ENCODE measurements at regions not wholly inside any gene's neighbourhood (a gene's known extent, or its start where the extent isn't known, plus 50 kb on each side); places are given as distances from the start of the nearest gene placed in this dataset.

- TF ChIP-seq, protein P1, sequence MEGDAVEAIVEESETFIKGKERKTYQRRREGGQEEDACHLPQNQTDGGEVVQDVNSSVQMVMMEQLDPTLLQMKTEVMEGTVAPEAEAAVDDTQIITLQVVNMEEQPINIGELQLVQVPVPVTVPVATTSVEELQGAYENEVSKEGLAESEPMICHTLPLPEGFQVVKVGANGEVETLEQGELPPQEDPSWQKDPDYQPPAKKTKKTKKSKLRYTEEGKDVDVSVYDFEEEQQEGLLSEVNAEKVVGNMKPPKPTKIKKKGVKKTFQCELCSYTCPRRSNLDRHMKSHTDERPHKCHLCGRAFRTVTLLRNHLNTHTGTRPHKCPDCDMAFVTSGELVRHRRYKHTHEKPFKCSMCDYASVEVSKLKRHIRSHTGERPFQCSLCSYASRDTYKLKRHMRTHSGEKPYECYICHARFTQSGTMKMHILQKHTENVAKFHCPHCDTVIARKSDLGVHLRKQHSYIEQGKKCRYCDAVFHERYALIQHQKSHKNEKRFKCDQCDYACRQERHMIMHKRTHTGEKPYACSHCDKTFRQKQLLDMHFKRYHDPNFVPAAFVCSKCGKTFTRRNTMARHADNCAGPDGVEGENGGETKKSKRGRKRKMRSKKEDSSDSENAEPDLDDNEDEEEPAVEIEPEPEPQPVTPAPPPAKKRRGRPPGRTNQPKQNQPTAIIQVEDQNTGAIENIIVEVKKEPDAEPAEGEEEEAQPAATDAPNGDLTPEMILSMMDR (IDR thresholded peaks at IDR 0.05): no peak
- TF ChIP-seq POLR2A (IDR thresholded peaks at IDR 0.05): no peak
Measured at GRCh38 chr7:108890862-108891261, 321.2 kb downstream of the DNAJB9 start.

All from thyroid gland (tissue), 4 donors.